ENCODE measurements at regions not wholly inside any gene's neighbourhood (a gene's known extent, or its start where the extent isn't known, plus 50 kb on each side); places are given as distances from the start of the nearest gene placed in this dataset.

- TF ChIP-seq, protein P1, sequence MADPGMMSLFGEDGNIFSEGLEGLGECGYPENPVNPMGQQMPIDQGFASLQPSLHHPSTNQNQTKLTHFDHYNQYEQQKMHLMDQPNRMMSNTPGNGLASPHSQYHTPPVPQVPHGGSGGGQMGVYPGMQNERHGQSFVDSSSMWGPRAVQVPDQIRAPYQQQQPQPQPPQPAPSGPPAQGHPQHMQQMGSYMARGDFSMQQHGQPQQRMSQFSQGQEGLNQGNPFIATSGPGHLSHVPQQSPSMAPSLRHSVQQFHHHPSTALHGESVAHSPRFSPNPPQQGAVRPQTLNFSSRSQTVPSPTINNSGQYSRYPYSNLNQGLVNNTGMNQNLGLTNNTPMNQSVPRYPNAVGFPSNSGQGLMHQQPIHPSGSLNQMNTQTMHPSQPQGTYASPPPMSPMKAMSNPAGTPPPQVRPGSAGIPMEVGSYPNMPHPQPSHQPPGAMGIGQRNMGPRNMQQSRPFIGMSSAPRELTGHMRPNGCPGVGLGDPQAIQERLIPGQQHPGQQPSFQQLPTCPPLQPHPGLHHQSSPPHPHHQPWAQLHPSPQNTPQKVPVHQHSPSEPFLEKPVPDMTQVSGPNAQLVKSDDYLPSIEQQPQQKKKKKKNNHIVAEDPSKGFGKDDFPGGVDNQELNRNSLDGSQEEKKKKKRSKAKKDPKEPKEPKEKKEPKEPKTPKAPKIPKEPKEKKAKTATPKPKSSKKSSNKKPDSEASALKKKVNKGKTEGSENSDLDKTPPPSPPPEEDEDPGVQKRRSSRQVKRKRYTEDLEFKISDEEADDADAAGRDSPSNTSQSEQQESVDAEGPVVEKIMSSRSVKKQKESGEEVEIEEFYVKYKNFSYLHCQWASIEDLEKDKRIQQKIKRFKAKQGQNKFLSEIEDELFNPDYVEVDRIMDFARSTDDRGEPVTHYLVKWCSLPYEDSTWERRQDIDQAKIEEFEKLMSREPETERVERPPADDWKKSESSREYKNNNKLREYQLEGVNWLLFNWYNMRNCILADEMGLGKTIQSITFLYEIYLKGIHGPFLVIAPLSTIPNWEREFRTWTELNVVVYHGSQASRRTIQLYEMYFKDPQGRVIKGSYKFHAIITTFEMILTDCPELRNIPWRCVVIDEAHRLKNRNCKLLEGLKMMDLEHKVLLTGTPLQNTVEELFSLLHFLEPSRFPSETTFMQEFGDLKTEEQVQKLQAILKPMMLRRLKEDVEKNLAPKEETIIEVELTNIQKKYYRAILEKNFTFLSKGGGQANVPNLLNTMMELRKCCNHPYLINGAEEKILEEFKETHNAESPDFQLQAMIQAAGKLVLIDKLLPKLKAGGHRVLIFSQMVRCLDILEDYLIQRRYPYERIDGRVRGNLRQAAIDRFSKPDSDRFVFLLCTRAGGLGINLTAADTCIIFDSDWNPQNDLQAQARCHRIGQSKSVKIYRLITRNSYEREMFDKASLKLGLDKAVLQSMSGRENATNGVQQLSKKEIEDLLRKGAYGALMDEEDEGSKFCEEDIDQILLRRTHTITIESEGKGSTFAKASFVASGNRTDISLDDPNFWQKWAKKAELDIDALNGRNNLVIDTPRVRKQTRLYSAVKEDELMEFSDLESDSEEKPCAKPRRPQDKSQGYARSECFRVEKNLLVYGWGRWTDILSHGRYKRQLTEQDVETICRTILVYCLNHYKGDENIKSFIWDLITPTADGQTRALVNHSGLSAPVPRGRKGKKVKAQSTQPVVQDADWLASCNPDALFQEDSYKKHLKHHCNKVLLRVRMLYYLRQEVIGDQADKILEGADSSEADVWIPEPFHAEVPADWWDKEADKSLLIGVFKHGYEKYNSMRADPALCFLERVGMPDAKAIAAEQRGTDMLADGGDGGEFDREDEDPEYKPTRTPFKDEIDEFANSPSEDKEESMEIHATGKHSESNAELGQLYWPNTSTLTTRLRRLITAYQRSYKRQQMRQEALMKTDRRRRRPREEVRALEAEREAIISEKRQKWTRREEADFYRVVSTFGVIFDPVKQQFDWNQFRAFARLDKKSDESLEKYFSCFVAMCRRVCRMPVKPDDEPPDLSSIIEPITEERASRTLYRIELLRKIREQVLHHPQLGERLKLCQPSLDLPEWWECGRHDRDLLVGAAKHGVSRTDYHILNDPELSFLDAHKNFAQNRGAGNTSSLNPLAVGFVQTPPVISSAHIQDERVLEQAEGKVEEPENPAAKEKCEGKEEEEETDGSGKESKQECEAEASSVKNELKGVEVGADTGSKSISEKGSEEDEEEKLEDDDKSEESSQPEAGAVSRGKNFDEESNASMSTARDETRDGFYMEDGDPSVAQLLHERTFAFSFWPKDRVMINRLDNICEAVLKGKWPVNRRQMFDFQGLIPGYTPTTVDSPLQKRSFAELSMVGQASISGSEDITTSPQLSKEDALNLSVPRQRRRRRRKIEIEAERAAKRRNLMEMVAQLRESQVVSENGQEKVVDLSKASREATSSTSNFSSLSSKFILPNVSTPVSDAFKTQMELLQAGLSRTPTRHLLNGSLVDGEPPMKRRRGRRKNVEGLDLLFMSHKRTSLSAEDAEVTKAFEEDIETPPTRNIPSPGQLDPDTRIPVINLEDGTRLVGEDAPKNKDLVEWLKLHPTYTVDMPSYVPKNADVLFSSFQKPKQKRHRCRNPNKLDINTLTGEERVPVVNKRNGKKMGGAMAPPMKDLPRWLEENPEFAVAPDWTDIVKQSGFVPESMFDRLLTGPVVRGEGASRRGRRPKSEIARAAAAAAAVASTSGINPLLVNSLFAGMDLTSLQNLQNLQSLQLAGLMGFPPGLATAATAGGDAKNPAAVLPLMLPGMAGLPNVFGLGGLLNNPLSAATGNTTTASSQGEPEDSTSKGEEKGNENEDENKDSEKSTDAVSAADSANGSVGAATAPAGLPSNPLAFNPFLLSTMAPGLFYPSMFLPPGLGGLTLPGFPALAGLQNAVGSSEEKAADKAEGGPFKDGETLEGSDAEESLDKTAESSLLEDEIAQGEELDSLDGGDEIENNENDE (IDR thresholded peaks at IDR 0.05; ENCODE audit: insufficient replicate concordance, low read length): no peak
- TF ChIP-seq MAFK (IDR thresholded peaks at IDR 0.05; ENCODE audit: low read depth, low read length): no peak
Observed at GRCh38 chr21:17725339-17725738, 93.8 kb downstream of the C21orf91 start (continued).

Measured in H1 (cell line).